DMS 273 (cell line): ENCODE measurements at regions not wholly inside any gene's neighbourhood (a gene's known extent, or its start where the extent isn't known, plus 50 kb on each side); places are given as distances from the start of the nearest gene placed in this dataset.

Experiments used
- DNase-seq: peaks from one replicate; lab custom pipeline; 2025; ENCODE audit not compliant: unreplicated experiment; lab: John Stamatoyannopoulos, UW

- DNase-seq, result peak; percentile 90
Measured at GRCh38 chr12:4030929-4031702, 157.9 kb upstream of the PARP11 start.

- DNase-seq, result no peak
Measured at GRCh38 chr12:4027412-4027811, 154.2 kb upstream of the PARP11 start.

- DNase-seq, result no peak
Measured at GRCh38 chr12:4026517-4026916, 153.3 kb upstream of the PARP11 start.

GRCh38 chr12:4026020-4026358 lies 152.8 kb upstream of the PARP11 start:
- no peak for DNase-seq

GRCh38 chr12:4025181-4026019 lies 152.2 kb upstream of the PARP11 start:
- DNase-seq, result no peak

- no peak for DNase-seq
Measured at GRCh38 chr12:4024701-4025100, 151.5 kb upstream of the PARP11 start.

- DNase-seq, result peak; percentile 43
Measured at GRCh38 chr12:4015225-4016091, 142.3 kb upstream of the PARP11 start.

GRCh38 chr12:4014858-4015224 lies 141.6 kb upstream of the PARP11 start:
- no peak for DNase-seq

- DNase-seq, result peak; percentile 46
Measured at GRCh38 chr12:4014444-4014843, 141.2 kb upstream of the PARP11 start.

GRCh38 chr12:4012977-4013968 lies 140.1 kb upstream of the PARP11 start:
- DNase-seq, result no peak

GRCh38 chr12:4012073-4012472 lies 138.9 kb upstream of the PARP11 start:
- DNase-seq, result no peak

GRCh38 chr12:4011597-4011996 lies 138.4 kb upstream of the PARP11 start:
- no peak for DNase-seq

- no peak for DNase-seq
Measured at GRCh38 chr12:4009979-4010704, 136.9 kb upstream of the PARP11 start.

- DNase-seq, result no peak
Measured at GRCh38 chr12:4006743-4007142, 133.5 kb upstream of the PARP11 start.

GRCh38 chr12:4005851-4006430 lies 132.7 kb upstream of the PARP11 start:
- no peak for DNase-seq

- no peak for DNase-seq
Measured at GRCh38 chr12:4003576-4003975, 130.4 kb upstream of the PARP11 start.

GRCh38 chr12:4002601-4003000 lies 129.4 kb upstream of the PARP11 start:
- DNase-seq, result no peak

- no peak for DNase-seq
Measured at GRCh38 chr12:4001841-4002240, 128.6 kb upstream of the PARP11 start.

GRCh38 chr12:4001031-4001430 lies 127.8 kb upstream of the PARP11 start:
- DNase-seq, result no peak
